ENCODE measurements at regions not wholly inside any gene's neighbourhood (a gene's known extent, or its start where the extent isn't known, plus 50 kb on each side); places are given as distances from the start of the nearest gene placed in this dataset.

- Mint-ChIP-seq H3K4me3 (no peak overlapping the region), H3K27me3 (ENCODE audit: insufficient read depth, low read depth) (no peaks in the 10 kb centered on the region), H3K9me3 (no peaks in the 10 kb centered on the region), H3K27ac (no peak overlapping the region), H3K4me1 (no peaks in the 10 kb centered on the region), H3K36me3 (no peaks in the 10 kb centered on the region)
- Histone ChIP-seq H3K4me2 (no peak overlapping the region), H3K4me3 (no peak overlapping the region), H3K9me3 (ENCODE audit: low read depth) (no peaks in the 10 kb centered on the region), H3K27me3 (no peaks in the 10 kb centered on the region), H3K36me3 (no peaks in the 10 kb centered on the region), H3K79me2 (ENCODE audit: low read depth) (no peaks in the 10 kb centered on the region), H2AFZ (replicated peaks) (no peak overlapping the region), H3F3A (ENCODE audit: low read depth) (no peaks in the 10 kb centered on the region), H3K9ac (no peak overlapping the region), H4K20me1 (ENCODE audit: low read depth) (no peaks in the 10 kb centered on the region), H3K4me1 (no peaks in the 10 kb centered on the region), H3K27ac (no peak overlapping the region)
- TF ChIP-seq CTCF (IDR thresholded peaks at IDR 0.05), result peak; percentile 41
- TF ChIP-seq EZH2phosphoT487 (IDR thresholded peaks at IDR 0.05), result no peak
- no peak for DNase-seq (ENCODE audit: low spot score)
These were observed 172.5 kb upstream of the GATB start for GRCh38 chr4:151933122-151933827.

- H3K4me1 Mint-ChIP-seq, result no peaks in the 10 kb centered on the region
These were observed 170.8 kb upstream of the GATB start for GRCh38 chr4:151931563-151931962.

GRCh38 chr4:151930372-151930771 is 169.6 kb upstream of the GATB start:
- Mint-ChIP-seq H3K27ac (peak overlapping the region; percentile 22), H3K9me3 (no peaks in the 10 kb centered on the region), H3K4me3 (no peak overlapping the region), H3K27me3 (ENCODE audit: insufficient read depth, low read depth) (peaks cover 2% of the 10 kb centered on the region), H3K36me3 (no peaks in the 10 kb centered on the region), H3K4me1 (no peaks in the 10 kb centered on the region)
- Histone ChIP-seq H3K9me3 (ENCODE audit: low read depth) (no peaks in the 10 kb centered on the region), H3K79me2 (ENCODE audit: low read depth) (no peaks in the 10 kb centered on the region), H3K36me3 (no peaks in the 10 kb centered on the region), H2AFZ (replicated peaks) (no peak overlapping the region), H3K9ac (no peak overlapping the region), H3F3A (ENCODE audit: low read depth) (no peaks in the 10 kb centered on the region), H3K4me3 (no peak overlapping the region), H3K4me1 (no peaks in the 10 kb centered on the region), H3K4me2 (no peak overlapping the region), H3K27ac (no peak overlapping the region), H3K27me3 (no peaks in the 10 kb centered on the region), H4K20me1 (ENCODE audit: low read depth) (no peaks in the 10 kb centered on the region)
- TF ChIP-seq EZH2phosphoT487 (IDR thresholded peaks at IDR 0.05) (no peak), EZH2 (IDR thresholded peaks at IDR 0.05) (no peak), CTCF (IDR thresholded peaks at IDR 0.05) (no peak)
- no peak for DNase-seq (ENCODE audit: low spot score)

More at GRCh38 chr4:151931563-151931962, 170.8 kb upstream of the GATB start:
- H3K4me3 ChIP-seq, result no peak overlapping the region
- no peaks in the 10 kb centered on the region for H4K20me1 ChIP-seq (ENCODE audit: low read depth)
- DNase-seq (ENCODE audit: low spot score), result no peak
- H3K9me3 Mint-ChIP-seq, result no peaks in the 10 kb centered on the region
- H3K4me1 ChIP-seq, result no peaks in the 10 kb centered on the region
- H3K27ac Mint-ChIP-seq, result no peak overlapping the region
- no peak overlapping the region for H3K27ac ChIP-seq
- H3K27me3 ChIP-seq, result no peaks in the 10 kb centered on the region
- H3K9me3 ChIP-seq (ENCODE audit: low read depth), result no peaks in the 10 kb centered on the region
- TF ChIP-seq CTCF (IDR thresholded peaks at IDR 0.05) (no peak), EZH2phosphoT487 (IDR thresholded peaks at IDR 0.05) (no peak), EZH2 (IDR thresholded peaks at IDR 0.05) (no peak)
- H3K4me3 Mint-ChIP-seq, result no peak overlapping the region
- no peaks in the 10 kb centered on the region for H3K36me3 Mint-ChIP-seq
- no peaks in the 10 kb centered on the region for H3K79me2 ChIP-seq (ENCODE audit: low read depth)
- peaks cover 2% of the 10 kb centered on the region for H3K27me3 Mint-ChIP-seq (ENCODE audit: insufficient read depth, low read depth)
- no peaks in the 10 kb centered on the region for H3K36me3 ChIP-seq
- no peak overlapping the region for H3K9ac ChIP-seq
- H3F3A ChIP-seq (ENCODE audit: low read depth), result no peaks in the 10 kb centered on the region
- H2AFZ ChIP-seq (replicated peaks), result no peak overlapping the region
- H3K4me2 ChIP-seq, result no peak overlapping the region
